Mammary epithelial cell (primary cell): ENCODE measurements at regions not wholly inside any gene's neighbourhood (a gene's known extent, or its start where the extent isn't known, plus 50 kb on each side); places are given as distances from the start of the nearest gene placed in this dataset.

Experiments used
- CTCF ChIP-seq, 2 donors: IDR thresholded peaks in 1 of 2; conservative IDR thresholded peaks in 1 of 2; 2 replicates each; pipeline ENCODE4 v1.5.1; 2011 to 2012; ENCODE audit warnings: inconsistent platforms in 2 of 2, low read length in 2 of 2, mild to moderate bottlenecking in 2 of 2, control low read depth in 1 of 2, low read depth in 1 of 2; ENCODE audit not compliant: insufficient read depth in 1 of 2; ENCODE audit errors: extremely low read depth in 1 of 2
- EZH2 ChIP-seq: IDR thresholded peaks from 2 replicates; pipeline ENCODE4 v1.6.1; 2012; ENCODE audit warnings: low read length, inconsistent platforms, borderline replicate concordance

- TF ChIP-seq CTCF (conservative IDR thresholded peaks at IDR 0.05 in 1 of 2, IDR thresholded peaks at IDR 0.05 in 1 of 2; ENCODE audit: extremely low read depth in 1 of 2, insufficient read depth in 1 of 2, low read depth in 1 of 2, low read length in 2 of 2) (no peak), EZH2 (no peak)
These were observed 369.7 kb upstream of the PROK2 start for GRCh38 chr3:72154391-72155335.
